H9 (cell line): ENCODE measurements at regions not wholly inside any gene's neighbourhood (a gene's known extent, or its start where the extent isn't known, plus 50 kb on each side); places are given as distances from the start of the nearest gene placed in this dataset.

ENCODE experiments used
- DNase-seq: peaks from one replicate; pipeline ENCODE4 v3.0.0-alpha.2; 2017
- H2AFZ ChIP-seq: one replicate; pipeline ENCODE4 v1.6.1; 2013; ENCODE audit warnings: mild to moderate bottlenecking, low read length, control low read depth, moderate library complexity
- H2AK5ac ChIP-seq: 2 replicates; pipeline ENCODE4 v1.6.1; 2013; ENCODE audit warnings: low read length, control low read depth, mixed read lengths; ENCODE audit not compliant: insufficient read length
- H2BK120ac ChIP-seq: one replicate; pipeline ENCODE4 v1.6.1; 2013; ENCODE audit warnings: low read depth, mild to moderate bottlenecking, low read length, control low read depth, inconsistent platforms; ENCODE audit not compliant: poor library complexity, severe bottlenecking
- H2BK12ac ChIP-seq: 2 replicates; pipeline ENCODE4 v1.6.1; 2013; ENCODE audit warnings: low read length, control low read depth, mixed read lengths, low read depth; ENCODE audit not compliant: insufficient read length
- H2BK15ac ChIP-seq: 2 replicates; pipeline ENCODE4 v1.6.1; 2013; ENCODE audit warnings: low read depth, low read length, control low read depth
- H2BK20ac ChIP-seq: one replicate; pipeline ENCODE4 v1.6.1; 2013; ENCODE audit warnings: low read depth, mild to moderate bottlenecking, low read length, control low read depth, inconsistent platforms; ENCODE audit not compliant: poor library complexity, severe bottlenecking
- H2BK5ac ChIP-seq: 2 replicates; pipeline ENCODE4 v1.6.1; 2013; ENCODE audit warnings: low read length, control low read depth, mixed read lengths; ENCODE audit not compliant: insufficient read length
- H3K14ac ChIP-seq: 2 replicates; pipeline ENCODE4 v1.6.1; 2013; ENCODE audit warnings: low read length, control low read depth; ENCODE audit not compliant: insufficient read depth
- H3K18ac ChIP-seq: 2 replicates; pipeline ENCODE4 v1.6.1; 2013; ENCODE audit warnings: low read depth, mild to moderate bottlenecking, mixed read lengths, low read length, control low read depth; ENCODE audit not compliant: insufficient read length
- H3K23ac ChIP-seq: 2 replicates; pipeline ENCODE4 v1.6.1; 2013; ENCODE audit warnings: low read length, control low read depth, mixed read lengths, low read depth; ENCODE audit not compliant: insufficient read length
- H3K23me2 ChIP-seq: 2 replicates; pipeline ENCODE4 v1.6.1; 2013; ENCODE audit warnings: low read depth, mild to moderate bottlenecking, mixed read lengths, low read length, control low read depth; ENCODE audit not compliant: insufficient read length, poor library complexity, severe bottlenecking
- H3K27ac ChIP-seq: 2 replicates; pipeline ENCODE4 v1.5.1; 2013; ENCODE audit warnings: low read length, control low read depth, mixed read lengths, low read depth; ENCODE audit not compliant: insufficient read length
- H3K27me3 ChIP-seq: 2 replicates; pipeline ENCODE4 v1.6.1; 2013; ENCODE audit warnings: low read length, control low read depth, inconsistent platforms; ENCODE audit not compliant: insufficient read depth
- H3K4ac ChIP-seq: 2 replicates; pipeline ENCODE4 v1.6.1; 2013; ENCODE audit warnings: low read depth, mild to moderate bottlenecking, control low read depth, inconsistent platforms, low read length, moderate library complexity
- H3K4me1 ChIP-seq: 2 replicates; pipeline ENCODE4 v1.6.1; 2013; ENCODE audit warnings: low read length, control low read depth, inconsistent platforms; ENCODE audit not compliant: insufficient read depth
- H3K4me2 ChIP-seq: 2 replicates; pipeline ENCODE4 v1.6.1; 2013; ENCODE audit warnings: low read length, control low read depth, mixed read lengths; ENCODE audit not compliant: insufficient read length, insufficient read depth
- H3K56ac ChIP-seq: 2 replicates; pipeline ENCODE4 v1.6.1; 2013; ENCODE audit warnings: low read depth, mild to moderate bottlenecking, mixed read lengths, low read length, control low read depth; ENCODE audit not compliant: insufficient read length
- H3K79me1 ChIP-seq: 2 replicates; pipeline ENCODE4 v1.6.1; 2013; ENCODE audit warnings: low read depth, mild to moderate bottlenecking, moderate library complexity, low read length, control low read depth, inconsistent platforms; ENCODE audit not compliant: insufficient read depth, poor library complexity, severe bottlenecking
- H3K79me2 ChIP-seq: 2 replicates; pipeline ENCODE4 v1.6.1; 2013; ENCODE audit warnings: low read length, control low read depth, inconsistent platforms; ENCODE audit not compliant: insufficient read depth
- H3K9ac ChIP-seq: 2 replicates; pipeline ENCODE4 v1.6.1; 2013; ENCODE audit warnings: low read length, control low read depth, mixed read lengths; ENCODE audit not compliant: insufficient read length; ENCODE audit errors: extremely low read depth
- H3K9me3 ChIP-seq: one replicate; pipeline ENCODE4 v1.6.1; 2013; ENCODE audit warnings: low read depth, low read length, inconsistent platforms; ENCODE audit not compliant: control insufficient read depth
- H3T11ph ChIP-seq: one replicate; pipeline ENCODE4 v1.6.1; 2013; ENCODE audit warnings: mild to moderate bottlenecking, low read length, control low read depth, inconsistent platforms
- H4K20me1 ChIP-seq: one replicate; pipeline ENCODE4 v1.6.1; 2013; ENCODE audit not compliant: control insufficient read depth, insufficient read length, insufficient read depth
- H4K5ac ChIP-seq: 2 replicates; pipeline ENCODE4 v1.6.1; 2013; ENCODE audit warnings: low read depth, mild to moderate bottlenecking, mixed read lengths, low read length, control low read depth; ENCODE audit not compliant: insufficient read length
- H4K8ac ChIP-seq: replicated peaks from 2 replicates; pipeline ENCODE4 v1.6.1; 2013; ENCODE audit warnings: low read length, control low read depth, mixed read lengths, low read depth; ENCODE audit not compliant: insufficient read length
- H4K91ac ChIP-seq: 2 replicates; pipeline ENCODE4 v1.6.1; 2013; ENCODE audit warnings: low read depth, mild to moderate bottlenecking, moderate library complexity, mixed read lengths, low read length, control low read depth; ENCODE audit not compliant: insufficient read length
- H3K27ac Mint-ChIP-seq, 3 experiments: 2 replicates in 2 of 3; 3 replicates in 1 of 3; pipeline ENCODE4 v1.8.0; 2020 to 2021; ENCODE audit warnings: mixed read lengths in 3 of 3, mild to moderate bottlenecking in 1 of 3, moderate library complexity in 1 of 3
- H3K27me3 Mint-ChIP-seq: 2 replicates; pipeline ENCODE4 v1.8.0; 2021; ENCODE audit warnings: low read depth, mild to moderate bottlenecking, moderate library complexity, mixed read lengths
- H3K36me3 Mint-ChIP-seq, 3 experiments: 2 replicates in 2 of 3; 3 replicates in 1 of 3; pipeline ENCODE4 v1.8.0; 2020 to 2021; ENCODE audit warnings: low read depth in 3 of 3, mixed read lengths in 3 of 3; ENCODE audit not compliant: insufficient read depth in 1 of 3
- H3K4me1 Mint-ChIP-seq, 2 experiments: 2 replicates each; pipeline ENCODE4 v1.8.0; 2020; ENCODE audit warnings: mixed read lengths in 2 of 2
- H3K4me3 Mint-ChIP-seq, 2 experiments: 2 replicates in 1 of 2; 3 replicates in 1 of 2; pipeline ENCODE4 v1.8.0; 2020 to 2021; ENCODE audit warnings: mild to moderate bottlenecking in 2 of 2, mixed read lengths in 2 of 2, moderate library complexity in 1 of 2
- H3K9me3 Mint-ChIP-seq, 2 experiments: 2 replicates in 1 of 2; 3 replicates in 1 of 2; pipeline ENCODE4 v1.8.0; 2020; ENCODE audit warnings: mild to moderate bottlenecking in 2 of 2, mixed read lengths in 2 of 2, moderate library complexity in 1 of 2
- CTCF ChIP-seq: fragments of 200-600 bp; sonication (generic); conservative IDR thresholded peaks from 3 replicates; pipeline ENCODE4 v1.8.0; 2021; ENCODE audit warnings: antibody characterized with exemption, mild to moderate bottlenecking
- WGBS: extraction: QIAGEN DNeasy Blood & Tissue Kit; methylation state at CpG from one replicate; pipeline ENCODE4 v1.1.7; 2013; ENCODE audit warnings: missing lambda C conversion rate, low lambda C conversion rate, mixed read lengths; ENCODE audit not compliant: insufficient read length; ENCODE audit errors: extremely low coverage; 5-methylcytosine and 5-hydroxymethylcytosine counted together

- Histone ChIP-seq H4K5ac (no peak overlapping the region), H3K4me1 (no peaks in the 10 kb centered on the region), H3K79me1 (no peaks in the 10 kb centered on the region), H2AFZ (no peak overlapping the region), H3K4me2 (no peak overlapping the region), H2BK120ac (no peak overlapping the region), H2AK5ac (no peak overlapping the region), H3K9ac (no peak overlapping the region), H3K9me3 (no peaks in the 10 kb centered on the region), H3K79me2 (no peaks in the 10 kb centered on the region), H3K18ac (no peak overlapping the region), H4K8ac (no peak overlapping the region), H3K23me2 (no peaks in the 10 kb centered on the region), H3K27me3 (no peaks in the 10 kb centered on the region), H3K23ac (no peak overlapping the region), H3K56ac (no peak overlapping the region), H4K91ac (no peak overlapping the region), H2BK5ac (no peak overlapping the region), H3K14ac (no peak overlapping the region), H2BK12ac (no peak overlapping the region), H2BK15ac (no peak overlapping the region), H3T11ph (no peak overlapping the region), H3K4ac (no peak overlapping the region), H2BK20ac (no peak overlapping the region), H3K27ac (no peak overlapping the region), H4K20me1 (no peaks in the 10 kb centered on the region)
- no peak for DNase-seq
- Mint-ChIP-seq H3K4me3 (no peak overlapping the region), H3K36me3 (no peaks in the 10 kb centered on the region), H3K27ac (no peak overlapping the region), H3K27me3 (no peaks in the 10 kb centered on the region), H3K9me3 (no peaks in the 10 kb centered on the region), H3K4me1 (no peaks in the 10 kb centered on the region)
- WGBS = no CpG with 5 or more reads among the region's 4 CpGs
- TF ChIP-seq CTCF = no peak
Measured at GRCh38 chr20:47448429-47448828, 53.3 kb upstream of the NCOA3 start.
